RPMI7951 (cell line): ENCODE measurements at regions not wholly inside any gene's neighbourhood (a gene's known extent, or its start where the extent isn't known, plus 50 kb on each side); places are given as distances from the start of the nearest gene placed in this dataset.
A peak's percentile ranks its signal among the peaks of the same experiment; 100 is the strongest.
"Not testable (repeated sequence)": the region's sequence is repeated elsewhere in the genome, so short reads cannot be mapped to it uniquely, and the experiment has no call there.

Source experiments
- DNase-seq: peaks from one replicate; pipeline ENCODE4 v3.0.0-alpha.2; 2012; ENCODE audit warnings: low read depth

DNA sequence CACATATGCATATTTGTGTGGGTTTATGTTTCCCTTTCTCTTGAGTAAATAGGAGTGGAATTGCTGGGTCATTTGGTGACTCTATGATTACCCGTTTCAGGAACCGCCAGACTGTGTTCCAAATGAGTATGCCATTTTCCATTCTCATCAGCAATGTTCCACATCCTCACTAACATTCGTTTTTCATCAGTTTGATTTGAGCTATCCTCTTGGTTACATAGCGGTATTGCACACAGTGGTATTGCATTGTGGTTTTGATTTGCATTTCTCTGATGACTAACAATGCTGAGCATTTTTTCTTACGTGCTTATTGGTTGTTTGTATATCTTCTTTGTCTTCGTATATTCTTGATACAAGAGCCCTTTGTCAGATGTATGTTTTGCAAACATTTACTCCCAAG is 218.0 kb upstream of the AMOT start:
- peak; percentile 29 for DNase-seq

DNA sequence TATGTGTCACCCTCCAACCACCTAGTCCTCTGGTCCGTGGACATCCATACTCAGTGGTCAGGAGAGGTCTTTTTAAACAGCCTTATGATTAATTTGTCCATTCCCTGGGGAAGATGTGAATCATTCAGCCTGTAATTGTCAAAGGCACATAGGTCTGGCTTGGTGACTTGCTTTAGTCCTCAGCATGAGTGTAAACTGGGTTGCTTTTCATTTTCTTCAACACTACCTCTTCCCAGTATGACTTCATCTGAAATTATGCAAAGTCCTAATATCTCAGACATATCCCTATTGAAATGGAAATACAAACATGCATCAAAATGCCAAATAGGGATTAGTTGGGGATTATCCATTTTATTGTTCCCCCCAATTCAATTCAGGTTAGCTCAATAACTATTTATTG is 208.3 kb upstream of the AMOT start:
- DNase-seq, result no peak

DNA sequence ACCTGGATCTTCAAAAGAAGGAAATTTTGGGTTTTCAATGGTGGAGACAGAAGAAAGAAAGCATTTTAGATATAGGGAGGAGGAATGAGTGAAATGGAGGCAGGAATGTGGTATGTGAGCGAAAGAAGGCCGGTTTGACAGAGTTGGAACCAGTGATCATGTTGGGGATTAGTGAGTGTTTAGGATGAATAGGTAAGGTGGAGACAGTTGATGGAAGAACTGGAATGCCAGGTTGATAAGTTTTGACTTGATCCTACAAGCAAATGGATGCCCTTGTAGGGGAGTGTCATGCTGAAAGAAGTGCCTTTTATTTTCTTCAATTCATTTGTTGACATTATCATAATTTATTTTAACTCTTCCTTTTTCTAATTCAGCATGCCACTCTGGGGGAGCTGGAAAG is 207.8 kb upstream of the AMOT start:
- no peak for DNase-seq

DNA sequence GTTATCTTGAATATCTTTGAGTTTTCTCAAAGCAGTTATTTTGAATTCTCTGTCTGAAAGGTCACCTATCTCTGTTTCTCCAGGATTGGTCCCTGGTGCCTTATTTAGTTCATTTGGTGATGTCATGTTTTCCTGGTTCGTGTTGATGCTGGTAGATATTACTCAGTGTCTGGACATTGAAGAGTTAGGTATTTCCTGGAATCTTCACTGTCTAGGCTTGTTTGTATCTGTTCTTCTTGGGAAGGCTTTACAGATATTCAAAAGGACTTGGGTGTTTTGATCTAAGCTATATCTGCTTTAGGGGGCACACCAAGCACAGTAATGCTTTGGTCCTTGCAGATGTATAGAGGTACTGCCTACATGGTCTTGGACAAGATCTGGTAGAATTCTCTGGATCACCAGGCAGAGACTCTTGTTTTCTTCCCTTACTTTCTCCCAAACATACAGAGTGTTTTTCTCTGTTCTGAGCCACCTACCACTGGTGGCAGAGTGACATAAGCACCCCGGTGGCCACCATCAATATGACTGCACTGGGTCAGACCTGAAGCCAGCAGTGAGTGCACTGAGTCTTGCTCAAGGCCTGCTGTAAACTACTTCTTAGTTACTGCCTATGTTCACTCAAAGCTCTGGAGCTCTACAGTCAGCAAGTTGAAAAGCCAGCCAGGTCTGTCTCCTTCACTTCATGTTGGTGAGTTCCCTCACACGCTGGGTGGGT is 193.5 kb upstream of the AMOT start:
- no peak for DNase-seq

DNA sequence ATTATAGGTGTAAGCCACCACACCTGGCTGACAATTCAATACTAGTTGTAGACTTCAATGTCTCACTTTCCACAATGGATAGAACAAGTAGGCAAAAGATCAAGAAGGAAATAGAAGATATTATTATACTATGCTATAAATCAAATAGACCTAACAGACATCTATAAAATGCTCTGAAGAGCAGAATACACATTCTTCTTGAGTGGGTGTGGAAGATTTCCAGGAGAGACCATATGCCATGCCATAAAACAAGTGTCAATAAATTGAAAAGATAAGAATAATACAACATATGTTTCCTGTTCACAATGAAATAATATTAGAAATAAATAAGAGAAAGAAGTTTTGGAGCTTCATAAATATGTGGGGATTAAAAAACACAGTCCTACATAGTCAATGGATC is 179.3 kb upstream of the AMOT start:
- no peak for DNase-seq

DNA sequence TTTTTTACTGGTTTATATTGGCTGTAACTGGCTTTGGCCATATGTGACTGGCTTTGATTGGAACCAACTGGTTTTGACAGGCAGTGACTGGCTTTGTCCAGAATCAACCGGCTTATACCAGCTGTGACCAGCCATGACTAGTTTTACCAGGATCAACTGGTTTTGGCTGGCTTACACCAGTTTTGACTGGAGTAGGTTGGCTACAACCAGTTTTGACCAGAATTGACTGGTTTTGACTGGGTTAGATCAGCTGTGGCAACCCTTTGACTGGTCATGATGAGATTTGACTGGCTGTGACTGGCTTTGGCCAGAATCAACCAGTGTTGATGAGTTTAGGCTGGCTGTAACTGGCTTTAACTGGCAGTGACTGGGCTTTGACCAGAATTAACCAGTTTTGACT is 169.2 kb upstream of the AMOT start:
- DNase-seq, result no peak

DNA sequence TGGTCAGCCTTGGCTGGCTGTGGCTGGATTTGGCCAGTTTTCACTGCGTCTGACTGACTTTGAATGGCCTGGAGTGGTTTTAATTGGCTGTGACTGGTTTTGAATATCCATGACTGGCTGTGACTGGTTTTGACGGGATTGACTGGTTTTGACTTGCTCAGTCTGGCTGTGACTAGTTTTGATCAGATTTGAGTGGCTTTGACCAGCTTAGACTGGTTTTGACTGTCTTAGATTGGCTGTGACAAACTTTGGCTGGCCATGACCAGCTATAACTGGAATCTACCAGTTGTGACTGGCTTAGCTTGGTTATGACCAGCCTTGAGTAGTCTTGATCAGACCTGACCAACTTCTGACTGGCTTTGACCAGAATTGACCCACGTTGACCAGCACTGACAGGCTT is 168.4 kb upstream of the AMOT start:
- no peak for DNase-seq

DNA sequence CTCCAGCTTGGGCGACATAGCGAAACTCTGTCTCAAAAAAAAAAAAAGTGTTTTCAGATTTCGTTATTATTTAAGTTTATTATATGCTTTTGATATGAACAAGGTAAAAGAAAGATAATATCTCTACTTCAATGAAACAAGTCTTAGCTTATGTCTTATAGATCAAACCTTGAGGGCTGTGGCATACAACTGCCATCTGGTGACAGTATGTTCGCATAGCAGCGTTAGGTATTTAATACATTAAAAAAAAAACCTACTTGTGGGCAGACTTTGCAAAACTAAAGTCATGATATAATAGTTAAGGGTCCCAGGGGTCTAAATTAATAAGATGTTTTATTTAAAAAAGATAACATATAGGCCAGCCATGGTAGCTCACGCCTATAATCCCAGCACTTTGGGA is 161.2 kb upstream of the AMOT start:
- DNase-seq, result peak; percentile 2

DNA sequence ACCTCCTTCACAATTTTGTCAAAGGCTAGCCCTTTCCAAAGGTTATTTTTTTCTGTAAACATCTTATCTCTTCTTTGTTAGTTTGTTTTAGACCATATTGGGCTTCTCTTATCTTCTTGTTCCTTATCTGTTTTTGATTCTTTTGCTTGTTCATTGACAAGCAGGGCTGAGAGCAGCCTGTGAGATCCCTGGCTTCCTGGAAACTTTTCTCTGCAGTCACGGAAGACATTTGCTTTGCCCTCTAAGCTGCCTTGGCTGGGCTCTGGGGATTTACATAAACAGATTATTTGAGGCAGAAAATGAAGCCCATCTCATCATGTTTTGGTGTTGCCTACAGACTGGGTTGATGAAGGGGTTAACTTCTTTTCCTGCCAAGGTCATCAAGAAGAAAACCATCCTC is 157.4 kb upstream of the AMOT start:
- no peak for DNase-seq

DNA sequence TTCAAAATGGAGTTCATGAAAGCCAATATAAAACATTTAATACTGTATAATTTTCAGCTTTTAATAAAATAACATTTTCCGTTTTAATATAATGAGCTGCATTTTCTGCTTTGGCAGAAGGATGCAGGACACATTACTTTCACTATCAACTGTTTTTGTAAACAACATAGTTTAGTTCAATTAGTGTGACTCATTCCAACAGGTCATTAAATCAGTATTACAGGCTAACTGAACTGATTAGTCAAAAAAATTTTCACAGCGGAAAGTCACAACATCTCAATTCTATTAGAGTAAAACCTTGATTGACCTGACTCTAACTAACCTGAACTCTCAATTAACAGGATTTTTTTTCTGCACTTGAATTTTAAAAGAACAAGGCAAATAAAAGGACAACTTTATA is 151.2 kb upstream of the AMOT start:
- no peak for DNase-seq

DNA sequence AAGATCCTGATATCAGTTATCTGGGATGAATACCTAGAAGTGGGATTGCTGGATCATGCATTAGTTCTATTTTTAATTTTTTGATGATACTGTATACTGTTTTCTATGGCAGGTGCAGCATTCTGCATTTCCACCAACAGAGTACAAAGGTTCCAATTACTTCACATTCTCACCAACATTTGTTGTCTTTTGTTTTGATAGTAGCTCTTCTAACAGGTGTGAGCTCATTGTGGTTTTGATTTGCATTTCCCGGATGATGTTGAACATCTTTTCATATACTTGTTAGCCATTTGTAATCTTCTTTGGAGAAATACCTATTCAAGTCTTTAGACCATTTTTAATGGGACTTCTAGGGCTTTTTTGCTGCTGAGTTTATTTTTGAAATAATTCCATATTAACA is 139.2 kb upstream of the AMOT start:
- DNase-seq, result no peak

DNA sequence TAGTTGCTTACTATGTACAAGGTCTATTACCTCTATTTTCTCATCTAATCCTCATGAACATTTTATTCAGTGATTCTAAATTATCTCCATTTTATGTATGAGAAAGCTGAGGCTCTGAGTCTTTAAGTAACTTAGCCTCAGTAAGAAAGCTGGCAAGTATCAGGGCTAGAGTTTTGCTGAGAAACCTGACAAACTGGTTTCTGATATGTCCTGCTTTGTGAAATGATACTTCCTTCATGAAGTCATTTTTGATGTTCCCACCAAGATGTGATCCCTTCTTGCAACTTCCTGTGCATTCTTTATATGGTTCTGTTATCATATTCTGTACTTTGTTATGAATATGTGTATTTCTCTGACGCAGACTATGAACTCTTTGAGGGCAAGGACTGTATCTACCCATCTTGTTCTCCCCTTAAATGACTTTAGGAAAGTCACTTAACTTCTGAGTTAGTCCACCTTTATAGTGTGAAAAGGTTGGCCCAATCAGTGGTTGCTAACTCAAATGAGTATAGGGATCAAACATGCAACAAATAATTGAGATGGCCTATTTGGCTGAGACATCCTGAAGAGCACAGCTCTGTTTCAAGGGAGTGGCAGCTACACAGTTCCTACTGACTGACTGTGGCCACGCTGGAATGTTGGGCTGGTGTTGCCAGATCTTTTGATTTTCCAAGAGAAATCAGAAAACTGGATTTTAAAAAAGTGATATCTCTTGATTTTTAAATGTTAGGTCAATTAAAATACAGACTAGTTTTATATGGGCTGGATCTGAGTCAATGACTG is 127.9 kb upstream of the AMOT start:
- DNase-seq, result no peak

DNA sequence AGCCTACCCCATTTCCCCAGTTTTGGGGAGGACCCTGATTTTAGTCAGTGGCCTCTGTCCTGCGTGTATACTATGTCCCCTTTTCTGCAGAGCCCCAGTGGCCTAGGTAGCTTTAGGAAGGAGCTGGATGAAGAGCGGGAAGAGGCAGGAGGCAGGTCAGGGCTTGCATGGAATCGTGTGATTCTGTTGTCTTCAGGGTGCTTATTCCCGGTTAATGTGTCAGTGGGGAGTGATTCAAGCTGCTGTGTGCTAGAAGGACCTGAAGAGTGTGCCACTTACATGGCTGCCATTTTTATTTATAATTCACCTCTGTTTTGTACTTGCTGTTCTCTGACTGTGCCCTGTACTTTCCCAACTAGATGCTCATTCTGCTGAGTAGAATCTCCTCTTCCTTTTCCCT is 127.3 kb upstream of the AMOT start:
- no peak for DNase-seq

DNA sequence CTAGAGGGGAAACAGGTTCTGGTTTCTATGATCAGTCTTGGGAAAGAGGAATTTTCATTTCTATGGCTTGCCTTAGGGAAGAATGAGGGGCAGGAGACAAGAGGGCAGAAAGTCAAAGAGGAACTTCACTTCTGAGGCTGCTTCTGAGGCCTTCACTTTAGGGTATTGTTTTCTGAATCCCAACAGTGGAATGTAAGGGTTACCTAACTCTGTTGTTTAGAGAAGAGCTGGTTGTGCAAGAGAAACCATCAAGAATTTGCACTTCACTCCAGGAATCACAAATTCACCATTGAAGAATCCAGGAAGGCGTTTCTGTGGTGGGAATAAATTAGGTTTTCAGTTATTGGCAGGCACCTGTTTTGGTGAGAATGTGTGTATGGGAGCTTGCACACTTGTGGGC is 126.7 kb upstream of the AMOT start:
- no peak for DNase-seq

DNA sequence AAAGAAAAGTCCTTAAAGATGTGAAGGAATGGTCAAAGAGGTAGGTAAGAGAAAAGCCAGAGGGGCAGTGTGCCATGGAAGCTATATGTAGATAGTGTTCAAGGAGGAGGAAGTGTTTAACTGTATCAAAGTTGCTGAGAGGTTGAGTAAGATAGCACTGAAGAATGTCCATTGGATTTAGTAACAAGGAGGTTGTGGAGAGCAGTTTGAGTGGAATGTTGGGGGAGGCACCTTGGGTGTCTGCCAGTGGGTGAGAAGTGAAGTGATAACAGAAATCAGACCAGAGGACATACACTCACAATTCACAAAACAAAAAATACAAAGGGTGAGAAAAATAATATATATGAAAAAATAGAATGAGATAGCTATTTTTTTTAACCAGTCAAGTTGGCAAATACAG is 121.3 kb upstream of the AMOT start:
- no peak for DNase-seq

DNA sequence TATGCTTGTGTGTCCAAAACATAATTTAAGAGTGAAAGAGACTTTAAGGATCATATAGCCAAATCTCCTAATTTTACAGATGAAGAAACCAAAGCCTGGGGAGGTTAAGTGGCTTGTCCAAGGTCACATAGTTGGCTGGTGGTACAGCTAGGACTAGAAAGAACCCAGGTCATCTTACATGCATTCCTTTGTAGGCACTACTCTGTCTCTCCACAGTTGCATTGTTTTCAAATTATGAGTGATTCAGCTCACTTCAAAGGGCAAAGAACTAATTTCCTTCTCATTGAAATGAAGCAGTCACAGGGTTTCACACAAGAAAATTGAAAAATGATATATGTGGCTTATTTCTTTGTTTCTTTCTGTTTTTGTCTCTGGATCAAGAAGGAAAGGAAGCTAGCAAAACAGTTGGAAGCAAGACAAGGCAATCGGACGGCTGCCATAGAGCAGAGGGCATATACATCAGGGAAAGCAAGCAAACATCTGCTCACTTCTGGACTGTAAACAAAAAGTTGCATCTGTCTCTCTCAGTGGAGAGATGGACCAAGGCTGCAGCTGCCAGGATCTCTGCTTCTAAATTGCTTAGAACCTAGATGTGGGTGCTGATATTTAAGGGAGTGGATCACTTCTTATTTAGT is 107.5 kb upstream of the AMOT start:
- no peak for DNase-seq

DNA sequence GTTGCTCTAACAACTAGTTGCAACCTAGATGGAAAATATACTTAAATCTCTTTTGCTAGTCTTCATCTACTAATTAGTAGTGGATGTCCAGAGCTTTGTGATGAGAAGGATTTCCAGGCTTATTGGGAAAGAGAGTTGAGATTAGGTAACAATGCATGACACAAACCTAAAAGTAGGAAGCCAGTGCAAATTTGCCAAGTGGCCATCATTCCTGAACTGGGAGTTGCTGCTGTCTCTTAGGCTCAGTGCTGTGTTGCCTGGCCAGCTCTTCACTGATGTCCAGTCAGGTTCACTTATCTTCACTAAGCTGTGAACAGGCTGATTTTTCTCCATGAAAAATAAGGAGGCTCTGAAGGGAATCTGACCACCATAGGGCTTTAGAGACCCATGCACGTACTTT is 105.6 kb upstream of the AMOT start:
- no peak for DNase-seq

DNA sequence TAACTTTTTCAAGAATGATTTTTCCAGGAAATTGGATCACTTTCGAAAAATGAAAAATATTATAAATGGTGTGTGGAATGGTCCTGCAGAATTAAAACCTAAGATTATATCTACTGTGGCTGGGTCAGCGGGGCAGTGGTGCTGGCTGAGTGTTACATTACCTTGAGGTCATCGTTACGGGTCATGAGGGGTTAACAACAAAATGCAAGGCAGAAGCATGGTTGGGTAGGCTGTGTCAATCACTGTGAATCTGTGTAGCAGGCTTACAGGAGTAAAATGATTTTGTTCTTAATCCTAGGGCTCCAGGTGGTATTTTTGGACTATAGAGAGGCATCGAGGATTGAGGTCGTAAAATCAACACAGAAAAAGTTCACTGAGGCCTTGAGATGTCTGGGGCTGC is 105.2 kb upstream of the AMOT start:
- DNase-seq, result no peak

DNA sequence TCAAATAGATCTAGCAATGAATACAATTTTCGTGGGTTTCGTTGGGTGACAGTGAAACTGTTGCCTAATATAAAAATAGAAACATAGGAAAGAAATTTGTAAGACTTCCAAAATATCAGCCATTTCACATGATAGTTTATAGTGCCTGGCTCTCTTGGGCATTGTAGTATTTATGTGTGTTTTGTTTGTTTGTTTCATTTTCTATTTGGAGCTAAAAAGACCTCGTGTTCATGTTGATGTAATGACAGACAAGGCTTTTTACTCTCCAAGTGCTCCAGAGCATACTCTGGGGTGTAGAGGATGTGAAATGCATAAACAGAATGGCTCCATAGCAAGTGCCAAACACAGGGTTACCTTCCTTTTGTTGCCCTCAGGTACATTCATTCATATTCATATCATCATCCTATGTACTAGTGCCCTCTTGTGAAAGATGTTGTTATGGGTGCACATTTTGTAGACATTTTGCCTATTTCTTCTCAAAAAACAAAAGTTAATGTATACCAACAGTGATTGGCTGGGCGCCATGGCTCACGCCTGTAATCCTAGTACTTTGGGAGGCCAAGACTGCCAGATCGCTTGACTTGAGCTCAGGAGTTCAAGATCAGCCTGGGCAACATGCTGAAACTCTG is 100.7 kb upstream of the AMOT start:
- DNase-seq, result peak; percentile 0

DNA sequence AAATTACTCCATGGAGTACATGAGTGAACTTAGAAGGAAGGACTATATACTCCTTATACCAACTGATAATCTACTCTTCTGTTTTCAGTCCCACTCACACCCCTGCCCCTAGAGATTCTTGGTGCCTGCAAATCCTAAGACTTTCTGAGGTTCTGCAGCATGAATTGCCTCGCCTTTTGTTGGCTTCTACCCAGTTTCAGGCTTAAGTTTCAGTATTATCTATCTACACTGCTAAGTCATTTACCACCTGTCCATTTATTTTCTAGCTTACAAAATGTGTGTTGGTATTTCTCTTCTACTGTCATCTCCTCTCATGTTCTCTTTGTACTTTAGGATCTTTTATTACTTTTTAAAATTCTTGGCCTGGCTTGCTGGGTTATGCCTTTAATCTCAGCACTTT is 94.4 kb upstream of the AMOT start:
- no peak for DNase-seq

DNA sequence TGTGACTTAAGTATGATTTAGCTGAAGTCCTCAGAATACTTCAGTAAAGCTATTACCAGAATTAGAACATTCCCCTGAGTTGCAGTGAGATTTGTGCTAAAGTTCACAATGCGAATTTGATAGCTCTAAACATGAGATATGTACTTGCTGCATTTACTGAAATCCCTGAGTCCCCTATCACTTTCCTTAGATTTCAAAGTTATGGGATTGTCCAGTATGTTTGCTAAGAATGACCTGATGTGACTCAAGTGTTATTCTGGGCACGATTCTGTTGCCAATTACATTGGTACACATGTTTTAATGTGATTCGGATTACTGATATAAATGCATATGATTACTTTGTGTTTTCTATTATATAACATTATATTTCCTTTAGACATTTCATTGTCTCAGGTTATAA is 91.3 kb upstream of the AMOT start:
- no peak for DNase-seq

DNA sequence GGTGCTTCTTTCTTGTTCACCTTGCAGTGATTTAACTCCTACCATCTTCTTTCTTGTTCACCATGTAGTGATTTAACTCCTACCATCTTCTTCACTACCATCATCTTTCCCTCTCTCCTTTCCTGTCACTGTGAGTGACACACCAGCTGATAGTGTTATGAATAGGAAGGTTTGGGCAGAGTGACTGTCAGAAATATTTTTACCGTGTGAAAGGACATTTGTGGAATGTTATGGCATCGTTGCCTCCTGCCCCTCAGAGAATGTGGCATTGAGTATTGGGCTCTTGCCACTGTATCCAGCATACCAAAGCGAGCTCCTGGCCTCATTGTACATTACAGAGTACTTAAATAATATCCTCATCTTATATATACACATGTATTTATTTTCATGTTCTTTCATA is 90.8 kb upstream of the AMOT start:
- DNase-seq, result no peak

DNA sequence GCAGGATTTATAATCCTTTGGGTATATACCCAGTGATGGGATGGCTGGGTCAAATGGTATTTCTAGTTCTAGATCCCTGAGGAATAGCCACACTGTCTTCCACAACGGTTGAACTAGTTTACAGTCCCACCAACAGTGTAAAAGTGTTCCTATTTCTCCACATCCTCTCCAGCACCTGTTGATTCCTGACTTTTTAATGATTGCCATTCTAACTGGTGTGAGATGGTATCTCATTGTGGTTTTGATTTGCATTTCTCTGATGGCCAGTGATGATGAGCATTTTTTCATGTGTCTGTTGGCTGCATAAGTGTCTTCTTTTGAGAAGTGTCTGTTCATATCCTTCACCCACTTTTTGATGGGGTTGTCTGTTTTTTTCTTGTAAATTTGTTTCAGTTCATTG is 82.8 kb upstream of the AMOT start:
- not testable (repeated sequence) for DNase-seq
